ENCODE measurements at regions not wholly inside any gene's neighbourhood (a gene's known extent, or its start where the extent isn't known, plus 50 kb on each side); places are given as distances from the start of the nearest gene placed in this dataset.

DNA sequence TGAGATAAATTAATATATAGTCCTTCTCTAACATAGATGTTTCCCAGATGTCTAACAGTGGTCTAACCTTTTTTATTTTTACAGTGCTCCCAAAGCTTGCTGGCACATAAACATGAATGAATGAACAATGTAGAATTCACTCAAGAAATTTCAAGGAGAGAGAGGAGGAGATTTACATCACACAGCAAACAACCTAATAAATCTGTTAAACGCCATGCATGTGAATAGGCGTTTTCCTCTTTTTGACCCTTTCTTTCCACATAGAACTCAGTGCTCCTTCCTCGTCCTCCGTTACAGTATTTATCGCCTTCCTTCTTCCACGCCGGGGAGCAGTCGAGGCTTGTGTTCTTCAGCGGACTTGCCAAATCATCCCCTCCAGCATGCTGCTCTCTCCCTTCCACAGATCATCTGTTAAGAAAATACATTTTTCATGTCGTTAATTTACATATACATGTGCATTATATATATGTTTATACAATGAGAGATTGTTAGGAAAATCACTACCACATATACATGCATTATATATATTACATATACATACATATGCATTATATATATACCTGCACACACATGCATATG is 93.0 kb downstream of the SLC35B3 start:
- TF ChIP-seq EZH2phosphoT487 (IDR thresholded peaks at IDR 0.05; ENCODE audit: borderline replicate concordance, low read length), result no peak
- TF ChIP-seq, protein P1, sequence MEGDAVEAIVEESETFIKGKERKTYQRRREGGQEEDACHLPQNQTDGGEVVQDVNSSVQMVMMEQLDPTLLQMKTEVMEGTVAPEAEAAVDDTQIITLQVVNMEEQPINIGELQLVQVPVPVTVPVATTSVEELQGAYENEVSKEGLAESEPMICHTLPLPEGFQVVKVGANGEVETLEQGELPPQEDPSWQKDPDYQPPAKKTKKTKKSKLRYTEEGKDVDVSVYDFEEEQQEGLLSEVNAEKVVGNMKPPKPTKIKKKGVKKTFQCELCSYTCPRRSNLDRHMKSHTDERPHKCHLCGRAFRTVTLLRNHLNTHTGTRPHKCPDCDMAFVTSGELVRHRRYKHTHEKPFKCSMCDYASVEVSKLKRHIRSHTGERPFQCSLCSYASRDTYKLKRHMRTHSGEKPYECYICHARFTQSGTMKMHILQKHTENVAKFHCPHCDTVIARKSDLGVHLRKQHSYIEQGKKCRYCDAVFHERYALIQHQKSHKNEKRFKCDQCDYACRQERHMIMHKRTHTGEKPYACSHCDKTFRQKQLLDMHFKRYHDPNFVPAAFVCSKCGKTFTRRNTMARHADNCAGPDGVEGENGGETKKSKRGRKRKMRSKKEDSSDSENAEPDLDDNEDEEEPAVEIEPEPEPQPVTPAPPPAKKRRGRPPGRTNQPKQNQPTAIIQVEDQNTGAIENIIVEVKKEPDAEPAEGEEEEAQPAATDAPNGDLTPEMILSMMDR (IDR thresholded peaks at IDR 0.05; ENCODE audit: low read depth, low read length, poor library complexity, severe bottlenecking), result no peak

Data from DOHH2 (cell line).